ENCODE measurements at regions not wholly inside any gene's neighbourhood (a gene's known extent, or its start where the extent isn't known, plus 50 kb on each side); places are given as distances from the start of the nearest gene placed in this dataset.

- no peak overlapping the region for H3K27ac ChIP-seq
- no peaks in the 10 kb centered on the region for H3K36me3 ChIP-seq
- no peak for TF ChIP-seq CTCF (IDR thresholded peaks at IDR 0.05)
- DNase-seq (no peak), ATAC-seq (no peak)
- intact Hi-C loops (cut with DNase I): no loop called here
- H3K27me3 ChIP-seq (ENCODE audit: low read depth): no peaks in the 10 kb centered on the region
- no peaks in the 10 kb centered on the region for H3K9me3 ChIP-seq
- no peaks in the 10 kb centered on the region for H3K4me1 ChIP-seq
- H3K4me3 ChIP-seq: no peak overlapping the region
Observed at GRCh38 chr9:78666818-78667414, 370.0 kb downstream of the PSAT1 start.

GRCh38 chr9:78668148-78668832 is 371.4 kb downstream of the PSAT1 start:
- DNase-seq: no peak
- H3K27ac ChIP-seq: no peak overlapping the region
- no peaks in the 10 kb centered on the region for H3K36me3 ChIP-seq
- no peak for TF ChIP-seq CTCF (IDR thresholded peaks at IDR 0.05)
- no peak overlapping the region for H3K4me3 ChIP-seq
- no peaks in the 10 kb centered on the region for H3K9me3 ChIP-seq
- H3K4me1 ChIP-seq: no peaks in the 10 kb centered on the region
- intact Hi-C loops (cut with DNase I): no loop called here
- no peaks in the 10 kb centered on the region for H3K27me3 ChIP-seq (ENCODE audit: low read depth)
- no peak for ATAC-seq

- H3K27me3 ChIP-seq (ENCODE audit: low read depth): no peaks in the 10 kb centered on the region
- ATAC-seq: no peak
- intact Hi-C loops (cut with DNase I): no loop called here
- H3K9me3 ChIP-seq: no peaks in the 10 kb centered on the region
- DNase-seq: no peak
- H3K27ac ChIP-seq: no peak overlapping the region
- H3K36me3 ChIP-seq: no peaks in the 10 kb centered on the region
- TF ChIP-seq CTCF (IDR thresholded peaks at IDR 0.05): no peak
- H3K4me3 ChIP-seq: no peak overlapping the region
- H3K4me1 ChIP-seq: no peaks in the 10 kb centered on the region
Observed at GRCh38 chr9:78669591-78669990, 372.7 kb downstream of the PSAT1 start.

GRCh38 chr9:78671785-78672184 is 374.9 kb downstream of the PSAT1 start:
- H3K27me3 ChIP-seq (ENCODE audit: low read depth): no peaks in the 10 kb centered on the region
- H3K27ac ChIP-seq: no peak overlapping the region
- intact Hi-C loops (cut with DNase I): no loop called here
- H3K4me3 ChIP-seq: no peak overlapping the region
- DNase-seq (no peak), ATAC-seq (no peak)
- no peak for TF ChIP-seq CTCF (IDR thresholded peaks at IDR 0.05)
- no peaks in the 10 kb centered on the region for H3K36me3 ChIP-seq
- no peaks in the 10 kb centered on the region for H3K9me3 ChIP-seq
- H3K4me1 ChIP-seq: no peaks in the 10 kb centered on the region

- H3K27me3 ChIP-seq (ENCODE audit: low read depth): no peaks in the 10 kb centered on the region
- H3K4me3 ChIP-seq: no peak overlapping the region
- H3K36me3 ChIP-seq: no peaks in the 10 kb centered on the region
- no peaks in the 10 kb centered on the region for H3K4me1 ChIP-seq
- ATAC-seq (no peak), DNase-seq (no peak)
- no peaks in the 10 kb centered on the region for H3K9me3 ChIP-seq
- no peak for TF ChIP-seq CTCF (IDR thresholded peaks at IDR 0.05)
- no peak overlapping the region for H3K27ac ChIP-seq
- intact Hi-C loops (cut with DNase I): no loop called here
Observed at GRCh38 chr9:78674874-78675273, 377.9 kb downstream of the PSAT1 start.

Data from lower lobe of right lung (tissue), 2 donors.